ENCODE measurements at regions not wholly inside any gene's neighbourhood (a gene's known extent, or its start where the extent isn't known, plus 50 kb on each side); places are given as distances from the start of the nearest gene placed in this dataset.

DNA sequence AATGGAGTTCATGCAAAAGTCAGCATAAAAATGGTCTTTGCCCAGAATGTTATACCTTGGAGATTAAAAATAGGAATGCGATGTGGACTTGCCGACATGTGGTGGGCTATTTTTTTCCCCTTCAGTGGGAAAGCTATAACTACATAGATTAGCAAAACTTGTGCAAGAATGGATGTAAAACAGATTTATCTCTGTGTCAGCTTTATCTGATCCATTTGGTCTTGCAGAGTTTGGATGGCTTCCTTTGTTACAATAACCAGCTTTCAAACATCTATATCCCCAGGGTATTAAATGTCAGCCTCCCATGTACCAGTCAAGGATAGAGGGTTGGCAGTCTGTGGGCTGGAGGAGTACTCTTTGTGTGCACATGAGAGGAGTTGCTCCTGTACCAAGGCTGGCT lies 284.9 kb downstream of the TMEM38B start:
- Histone ChIP-seq H3K27me3 (no peaks in the 10 kb centered on the region), H3K9ac (no peak overlapping the region), H3K27ac (no peak overlapping the region), H3K4me3 (no peak overlapping the region), H3K79me2 (ENCODE audit: low read depth) (no peaks in the 10 kb centered on the region), H3K9me3 (ENCODE audit: low read depth) (no peaks in the 10 kb centered on the region), H3K4me2 (no peak overlapping the region), H3F3A (ENCODE audit: low read depth) (peaks cover 10% of the 10 kb centered on the region), H3K4me1 (peaks cover 49% of the 10 kb centered on the region), H4K20me1 (ENCODE audit: low read depth) (no peaks in the 10 kb centered on the region), H3K36me3 (no peaks in the 10 kb centered on the region), H2AFZ (replicated peaks) (no peak overlapping the region)
- Mint-ChIP-seq H3K36me3 (no peaks in the 10 kb centered on the region), H3K4me1 (peaks cover 54% of the 10 kb centered on the region), H3K9me3 (peaks cover 3% of the 10 kb centered on the region), H3K27me3 (ENCODE audit: insufficient read depth, low read depth) (no peaks in the 10 kb centered on the region), H3K4me3 (no peak overlapping the region), H3K27ac (peak overlapping the region; percentile 8)
- TF ChIP-seq EZH2phosphoT487 (IDR thresholded peaks at IDR 0.05) (no peak), EZH2 (IDR thresholded peaks at IDR 0.05) (no peak)
- TF ChIP-seq, protein P1, sequence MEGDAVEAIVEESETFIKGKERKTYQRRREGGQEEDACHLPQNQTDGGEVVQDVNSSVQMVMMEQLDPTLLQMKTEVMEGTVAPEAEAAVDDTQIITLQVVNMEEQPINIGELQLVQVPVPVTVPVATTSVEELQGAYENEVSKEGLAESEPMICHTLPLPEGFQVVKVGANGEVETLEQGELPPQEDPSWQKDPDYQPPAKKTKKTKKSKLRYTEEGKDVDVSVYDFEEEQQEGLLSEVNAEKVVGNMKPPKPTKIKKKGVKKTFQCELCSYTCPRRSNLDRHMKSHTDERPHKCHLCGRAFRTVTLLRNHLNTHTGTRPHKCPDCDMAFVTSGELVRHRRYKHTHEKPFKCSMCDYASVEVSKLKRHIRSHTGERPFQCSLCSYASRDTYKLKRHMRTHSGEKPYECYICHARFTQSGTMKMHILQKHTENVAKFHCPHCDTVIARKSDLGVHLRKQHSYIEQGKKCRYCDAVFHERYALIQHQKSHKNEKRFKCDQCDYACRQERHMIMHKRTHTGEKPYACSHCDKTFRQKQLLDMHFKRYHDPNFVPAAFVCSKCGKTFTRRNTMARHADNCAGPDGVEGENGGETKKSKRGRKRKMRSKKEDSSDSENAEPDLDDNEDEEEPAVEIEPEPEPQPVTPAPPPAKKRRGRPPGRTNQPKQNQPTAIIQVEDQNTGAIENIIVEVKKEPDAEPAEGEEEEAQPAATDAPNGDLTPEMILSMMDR (IDR thresholded peaks at IDR 0.05), result no peak
- no peak for DNase-seq (ENCODE audit: low spot score)

GRCh38 chr9:105984714-105985113 lies 290.4 kb downstream of the TMEM38B start:
- no peak for DNase-seq (ENCODE audit: low spot score)
- H2AFZ ChIP-seq (replicated peaks), result no peak overlapping the region
- no peaks in the 10 kb centered on the region for H4K20me1 ChIP-seq (ENCODE audit: low read depth)
- no peaks in the 10 kb centered on the region for H3K9me3 ChIP-seq (ENCODE audit: low read depth)
- TF ChIP-seq EZH2phosphoT487 (IDR thresholded peaks at IDR 0.05), result no peak
- TF ChIP-seq EZH2 (IDR thresholded peaks at IDR 0.05), result no peak
- TF ChIP-seq, protein P1 (IDR thresholded peaks at IDR 0.05), result no peak
- H3K9ac ChIP-seq, result no peak overlapping the region
- H3K27ac ChIP-seq, result no peak overlapping the region
- Mint-ChIP-seq H3K9me3 (peaks cover 3% of the 10 kb centered on the region), H3K4me3 (no peak overlapping the region), H3K36me3 (no peaks in the 10 kb centered on the region), H3K4me1 (peaks cover 12% of the 10 kb centered on the region), H3K27me3 (ENCODE audit: insufficient read depth, low read depth) (no peaks in the 10 kb centered on the region), H3K27ac (no peak overlapping the region)
- no peak overlapping the region for H3K4me2 ChIP-seq
- H3K4me1 ChIP-seq, result peaks cover 16% of the 10 kb centered on the region
- H3F3A ChIP-seq (ENCODE audit: low read depth), result no peaks in the 10 kb centered on the region
- H3K36me3 ChIP-seq, result no peaks in the 10 kb centered on the region
- H3K4me3 ChIP-seq, result no peak overlapping the region
- no peaks in the 10 kb centered on the region for H3K27me3 ChIP-seq
- H3K79me2 ChIP-seq (ENCODE audit: low read depth), result no peaks in the 10 kb centered on the region

GRCh38 chr9:105993116-105993854 lies 298.9 kb downstream of the TMEM38B start:
- Histone ChIP-seq H3K4me2 (peak overlapping the region; percentile 25), H4K20me1 (ENCODE audit: low read depth) (no peaks in the 10 kb centered on the region), H3K27me3 (no peaks in the 10 kb centered on the region), H3K9ac (no peak overlapping the region), H3K79me2 (ENCODE audit: low read depth) (no peaks in the 10 kb centered on the region), H3K36me3 (no peaks in the 10 kb centered on the region), H3K4me1 (peaks cover 19% of the 10 kb centered on the region), H2AFZ (replicated peaks) (peak overlapping the region; percentile 93), H3K27ac (peak overlapping the region; percentile 33), H3K9me3 (ENCODE audit: low read depth) (no peaks in the 10 kb centered on the region), H3K4me3 (no peak overlapping the region), H3F3A (ENCODE audit: low read depth) (peaks cover 2% of the 10 kb centered on the region)
- no peak overlapping the region for H3K4me3 Mint-ChIP-seq
- DNase-seq (ENCODE audit: low spot score), result no peak
- peaks cover 24% of the 10 kb centered on the region for H3K4me1 Mint-ChIP-seq
- no peaks in the 10 kb centered on the region for H3K36me3 Mint-ChIP-seq
- H3K9me3 Mint-ChIP-seq, result peaks cover 5% of the 10 kb centered on the region
- no peaks in the 10 kb centered on the region for H3K27me3 Mint-ChIP-seq (ENCODE audit: insufficient read depth, low read depth)
- peak overlapping the region; percentile 75 for H3K27ac Mint-ChIP-seq
- TF ChIP-seq, protein P1 (IDR thresholded peaks at IDR 0.05), result no peak
- TF ChIP-seq EZH2 (IDR thresholded peaks at IDR 0.05), result no peak
- TF ChIP-seq EZH2phosphoT487 (IDR thresholded peaks at IDR 0.05), result no peak

Measured in neural progenitor cell (in vitro differentiated cells).